Stimulated activated CD8-positive, alpha-beta memory T cell treated with anti-CD3 and anti-CD28 coated beads, Interleukin-15, amount 100 ng/mL, for 4 hours (primary cell): ENCODE measurements at regions not wholly inside any gene's neighbourhood (a gene's known extent, or its start where the extent isn't known, plus 50 kb on each side); places are given as distances from the start of the nearest gene placed in this dataset.
"Not testable (repeated sequence)": the region's sequence is repeated elsewhere in the genome, so short reads cannot be mapped to it uniquely, and the experiment has no call there.

ENCODE experiments used
- DNase-seq, 2 donors: peaks; one replicate each; pipeline ENCODE4 v3.0.0-alpha.2; 2020; ENCODE audit warnings: low read depth in 2 of 2

- DNase-seq: no peak
Measured at GRCh38 chr2:8548065-8548618, 133.7 kb upstream of the ID2 start.

GRCh38 chr2:8548619-8549150 lies 133.2 kb upstream of the ID2 start:
- no peak for DNase-seq

GRCh38 chr2:8549273-8549922 lies 132.5 kb upstream of the ID2 start:
- no peak for DNase-seq

GRCh38 chr2:8549942-8550341 lies 131.9 kb upstream of the ID2 start:
- DNase-seq: no peak

- no peak for DNase-seq
Measured at GRCh38 chr2:8550481-8550880, 131.4 kb upstream of the ID2 start.

- no peak for DNase-seq
Measured at GRCh38 chr2:8550937-8551621, 130.8 kb upstream of the ID2 start.

DNA sequence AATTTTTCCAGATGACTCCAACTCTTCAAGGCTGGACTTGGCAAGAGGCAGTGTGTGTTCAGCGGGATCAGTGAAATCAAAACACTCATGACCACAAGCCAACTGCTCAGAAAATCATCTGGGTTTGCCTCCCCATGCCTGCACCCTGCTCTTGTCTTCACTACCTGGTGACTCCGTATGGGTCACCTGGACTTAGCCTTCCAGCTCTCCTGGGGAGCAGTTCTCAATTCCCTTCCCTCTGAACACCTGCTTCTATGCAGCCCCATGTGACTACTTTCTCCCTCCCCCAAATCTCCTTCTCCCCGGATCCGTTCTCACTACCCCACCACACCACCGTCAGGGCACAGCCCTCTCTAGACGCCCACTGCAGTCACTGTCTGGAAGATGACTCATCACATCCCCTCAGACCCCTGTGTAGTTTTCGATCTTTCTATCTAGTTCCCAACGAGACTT lies 130.2 kb upstream of the ID2 start:
- DNase-seq: no peak

GRCh38 chr2:8552293-8552801 lies 129.5 kb upstream of the ID2 start:
- DNase-seq: no peak

DNA sequence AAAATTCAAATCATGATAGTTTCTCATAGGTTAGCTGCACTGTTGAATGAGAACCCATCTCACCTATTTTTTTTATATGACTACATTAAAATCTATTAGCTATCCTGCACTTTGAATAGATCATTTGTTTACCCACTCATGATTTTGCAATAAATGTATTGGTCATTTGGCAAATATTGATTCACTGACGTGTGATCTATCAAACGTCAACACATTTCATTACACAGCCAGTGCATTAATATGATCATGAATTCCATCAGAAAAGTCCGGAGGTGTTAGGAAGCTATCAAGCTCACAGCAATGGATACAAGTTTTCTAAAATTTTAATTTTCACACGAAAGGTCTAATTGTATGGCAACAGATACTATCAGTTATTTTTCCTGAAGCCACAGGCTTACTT lies 128.2 kb upstream of the ID2 start:
- no peak for DNase-seq

- DNase-seq: no peak
Measured at GRCh38 chr2:8554296-8554806, 127.5 kb upstream of the ID2 start.

- no peak for DNase-seq
Measured at GRCh38 chr2:8555543-8555942, 126.3 kb upstream of the ID2 start.

DNA sequence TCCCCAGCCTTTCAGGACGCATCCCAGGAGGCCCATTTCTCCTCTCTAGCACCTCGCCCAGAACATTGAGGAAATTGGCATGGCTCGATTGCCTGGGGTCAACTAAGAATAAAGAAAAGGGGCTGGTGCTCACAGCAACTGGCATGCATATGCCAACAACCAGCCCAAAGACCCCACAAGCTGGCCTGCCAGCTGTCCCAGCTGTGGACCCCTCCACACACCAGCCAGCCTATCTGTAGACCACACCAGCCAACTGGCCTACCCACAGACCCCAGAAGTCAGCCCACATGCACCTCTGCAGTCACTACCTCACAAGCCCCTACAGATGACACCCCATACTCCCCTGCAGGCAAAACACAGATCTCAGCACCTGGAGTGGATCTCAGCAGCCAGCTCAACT lies 123.8 kb upstream of the ID2 start:
- DNase-seq: no peak

DNA sequence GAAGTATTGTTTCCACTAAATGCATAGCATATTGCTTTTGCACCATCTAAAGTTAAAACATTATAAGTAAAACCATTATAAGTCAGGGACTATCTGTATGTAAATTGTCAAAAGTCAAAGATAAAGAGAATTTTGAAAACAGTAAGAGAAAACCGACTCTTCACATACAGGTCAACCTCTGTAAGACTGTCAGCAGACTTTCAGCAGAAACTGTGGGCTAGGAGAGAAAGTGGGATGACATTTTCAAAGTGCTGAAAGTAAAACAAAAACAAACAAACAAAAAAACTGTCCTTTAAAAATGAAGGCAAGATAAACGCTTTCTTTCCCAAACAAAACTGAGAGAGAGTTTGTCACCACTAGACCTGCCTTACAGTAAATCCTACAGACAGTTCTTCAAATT lies 122.9 kb upstream of the ID2 start:
- DNase-seq: no peak

GRCh38 chr2:8559805-8560204 lies 122.1 kb upstream of the ID2 start:
- DNase-seq: no peak

DNA sequence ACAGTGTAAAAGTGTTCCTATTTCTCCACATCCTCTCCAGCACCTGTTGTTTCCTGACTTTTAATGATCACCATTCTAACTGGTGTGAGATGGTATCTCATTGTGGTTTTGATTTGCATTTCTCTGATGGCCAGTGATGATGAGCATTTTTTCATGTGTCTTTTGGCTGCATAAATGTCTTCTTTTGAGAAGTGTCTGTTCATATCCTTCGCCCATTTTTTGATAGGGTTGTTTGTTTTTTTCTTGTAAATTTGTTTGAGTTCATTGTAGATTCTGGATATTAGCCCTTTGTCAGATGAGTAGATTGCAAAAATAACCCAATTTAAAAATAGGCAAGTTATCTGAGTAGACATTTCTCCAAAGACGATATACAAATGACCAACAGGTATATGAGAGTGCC lies 120.2 kb upstream of the ID2 start:
- not testable (repeated sequence) for DNase-seq

GRCh38 chr2:8563814-8564474 lies 117.9 kb upstream of the ID2 start:
- DNase-seq: no peak

- DNase-seq: no peak
Measured at GRCh38 chr2:8564475-8564874, 117.4 kb upstream of the ID2 start.

GRCh38 chr2:8565399-8566154 lies 116.3 kb upstream of the ID2 start:
- DNase-seq: no peak

DNA sequence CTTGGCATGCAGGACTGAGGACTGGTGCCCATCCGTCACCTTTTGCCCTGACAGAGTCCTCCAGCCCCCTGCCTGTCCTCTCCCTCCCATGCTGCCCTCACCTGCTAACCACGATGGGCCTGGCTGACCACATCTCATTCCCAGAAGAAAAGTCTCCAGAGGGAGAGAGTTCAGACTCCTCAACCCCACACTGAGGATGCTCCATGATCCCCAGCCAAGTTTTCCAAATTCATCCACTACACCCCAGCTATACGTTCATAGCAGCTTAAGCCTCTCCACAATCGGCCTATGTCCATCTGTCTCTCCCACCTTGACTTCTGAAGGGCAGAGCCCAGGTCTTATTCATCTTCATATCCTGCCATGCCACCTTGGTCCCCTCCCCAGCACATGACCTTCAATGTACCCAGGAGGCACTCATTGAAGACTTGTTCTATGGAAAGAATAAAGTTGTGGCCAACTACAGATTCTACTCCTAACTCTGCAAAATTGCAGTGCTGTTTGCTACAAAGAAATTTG lies 115.6 kb upstream of the ID2 start:
- DNase-seq: no peak

- DNase-seq: no peak
Measured at GRCh38 chr2:8566774-8567468, 114.9 kb upstream of the ID2 start.
